IMR-90 (cell line): ENCODE measurements at regions not wholly inside any gene's neighbourhood (a gene's known extent, or its start where the extent isn't known, plus 50 kb on each side); places are given as distances from the start of the nearest gene placed in this dataset.

Source experiments
- ATAC-seq: fragments of 200-7000 bp; cut with Tn5 transposase; 2 replicates; pipeline ENCODE4 v1.9.1; 2020; ENCODE audit warnings: low read depth, mild to moderate bottlenecking, moderate library complexity
- BruUV-seq: library from RNA; stranded (reverse); fragments of 400-500 nt; replicated peaks from 2 replicates; lab custom pipeline; 2021; lab: Mats Ljungman, UMichigan
- CTCF ChIA-PET: fragments of 300-600 bp; formaldehyde crosslinking; extraction: SDS; loops from one replicate; lab custom pipeline; 2021; ENCODE audit warnings: antibody characterized with exemption; lab: Yijun Ruan, JAX
- POLR2A ChIA-PET: fragments of 300-600 bp; sonication (Branson Sonifier 250); formaldehyde crosslinking; loops from one replicate; lab custom pipeline; 2022; ENCODE audit warnings: antibody characterized with exemption; ENCODE audit not compliant: unreplicated experiment; lab: Charles Lee
- DNase-seq: peaks from one replicate; pipeline ENCODE4 v3.0.0; 2013
- H2AFZ ChIP-seq: replicated peaks from 2 replicates; pipeline ENCODE3; 2013; ENCODE audit warnings: low read length, mild to moderate bottlenecking; ENCODE audit not compliant: poor library complexity
- H2AK5ac ChIP-seq: 2 replicates; pipeline ENCODE4 v1.6.1; 2013; ENCODE audit warnings: low read depth, low read length, inconsistent platforms
- H2AK9ac ChIP-seq: replicated peaks from 2 replicates; pipeline ENCODE3; 2013; ENCODE audit warnings: mild to moderate bottlenecking, low read depth, low read length, moderate library complexity; ENCODE audit not compliant: poor library complexity
- H2BK120ac ChIP-seq: 2 replicates; pipeline ENCODE4 v1.6.1; 2013; ENCODE audit warnings: low read depth, low read length, inconsistent platforms
- H2BK15ac ChIP-seq: 3 replicates; pipeline ENCODE4 v1.6.1; 2013; ENCODE audit warnings: low read depth, low read length, inconsistent platforms
- H2BK20ac ChIP-seq: 2 replicates; pipeline ENCODE4 v1.6.1; 2013; ENCODE audit warnings: low read depth, mild to moderate bottlenecking, inconsistent platforms, low read length, moderate library complexity
- H2BK5ac ChIP-seq: 2 replicates; pipeline ENCODE4 v1.6.1; 2013; ENCODE audit warnings: mild to moderate bottlenecking, low read depth, low read length, inconsistent platforms; ENCODE audit not compliant: poor library complexity, severe bottlenecking
- H3K14ac ChIP-seq: replicated peaks from 2 replicates; pipeline ENCODE4 v1.6.1; 2013; ENCODE audit warnings: low read depth, low read length, inconsistent platforms
- H3K18ac ChIP-seq: 2 replicates; pipeline ENCODE4 v1.6.1; 2013; ENCODE audit warnings: low read depth, low read length, control low read depth
- H3K23ac ChIP-seq: 2 replicates; pipeline ENCODE4 v1.6.1; 2013; ENCODE audit warnings: low read depth, low read length, inconsistent platforms
- H3K27ac ChIP-seq: 2 replicates; pipeline ENCODE4 v1.5.1; 2013; ENCODE audit warnings: mild to moderate bottlenecking, control low read depth, low read length; ENCODE audit not compliant: insufficient read depth
- H3K27me3 ChIP-seq: 2 replicates; pipeline ENCODE4 v1.6.1; 2013; ENCODE audit warnings: low read length; ENCODE audit not compliant: control insufficient read depth, insufficient read depth
- H3K36me3 ChIP-seq: 2 replicates; pipeline ENCODE4 v1.6.1; 2013; ENCODE audit warnings: low read length, mixed read lengths; ENCODE audit not compliant: control insufficient read depth, insufficient read depth
- H3K4ac ChIP-seq: 2 replicates; pipeline ENCODE4 v1.6.1; 2013; ENCODE audit warnings: low read depth, low read length, inconsistent platforms
- H3K4me1 ChIP-seq: 2 replicates; pipeline ENCODE4 v1.6.1; 2013; ENCODE audit warnings: low read length, mixed read lengths; ENCODE audit not compliant: control insufficient read depth, insufficient read depth
- H3K4me2 ChIP-seq: 2 replicates; pipeline ENCODE4 v1.6.1; 2013; ENCODE audit warnings: low read depth, mild to moderate bottlenecking, control low read depth, low read length, moderate library complexity
- H3K4me3 ChIP-seq: 2 replicates; pipeline ENCODE4 v1.5.1; 2013; ENCODE audit warnings: low read depth, mild to moderate bottlenecking, control low read depth, low read length, moderate library complexity; ENCODE audit not compliant: insufficient read depth
- H3K56ac ChIP-seq: 2 replicates; pipeline ENCODE4 v1.6.1; 2013; ENCODE audit warnings: low read length, inconsistent platforms; ENCODE audit not compliant: insufficient read depth; ENCODE audit errors: extremely low read depth
- H3K79me1 ChIP-seq, 2 experiments: 2 replicates each; pipeline ENCODE4 v1.6.1; 2013; ENCODE audit warnings: low read length in 2 of 2, inconsistent platforms in 1 of 2, low read depth in 1 of 2
- H3K9ac ChIP-seq: 2 replicates; pipeline ENCODE4 v1.6.1; 2013; ENCODE audit warnings: low read depth, low read length, control low read depth
- H3K9me1 ChIP-seq: 2 replicates; pipeline ENCODE4 v1.6.1; 2013; ENCODE audit warnings: low read length, inconsistent platforms; ENCODE audit not compliant: insufficient read depth
- H3K9me3 ChIP-seq: 2 replicates; pipeline ENCODE4 v1.6.1; 2013; ENCODE audit warnings: low read length; ENCODE audit not compliant: control insufficient read depth, insufficient read depth
- H4K20me1 ChIP-seq: 2 replicates; pipeline ENCODE4 v1.6.1; 2013; ENCODE audit warnings: low read length, inconsistent platforms; ENCODE audit not compliant: insufficient read depth
- H4K5ac ChIP-seq: 2 replicates; pipeline ENCODE4 v1.6.1; 2013; ENCODE audit warnings: mild to moderate bottlenecking, low read depth, low read length, control low read depth
- H4K8ac ChIP-seq, 2 experiments: 2 replicates each; pipeline ENCODE4 v1.6.1; 2013; ENCODE audit warnings: low read depth in 2 of 2, low read length in 2 of 2, control low read depth in 1 of 2, inconsistent platforms in 1 of 2
- H4K91ac ChIP-seq: 2 replicates; pipeline ENCODE4 v1.6.1; 2013; ENCODE audit warnings: low read depth, low read length, inconsistent platforms; ENCODE audit not compliant: insufficient read depth
- BHLHE40 ChIP-seq: fragments of 150-350 bp; IDR thresholded peaks from 2 replicates; pipeline ENCODE4 v1.6.1; 2016; ENCODE audit warnings: mild to moderate bottlenecking, low read depth, low read length
- CEBPB ChIP-seq: IDR thresholded peaks from 2 replicates; pipeline ENCODE4 v1.6.1; 2012; ENCODE audit warnings: low read depth, low read length, improper control_type of control experiment
- CHD1 ChIP-seq: IDR thresholded peaks from 2 replicates; pipeline ENCODE4 v1.6.1; 2012; ENCODE audit warnings: low read depth, low read length, improper control_type of control experiment
- CTCF ChIP-seq: conservative IDR thresholded peaks from 2 replicates; pipeline ENCODE4 v1.5.1; 2012; ENCODE audit warnings: mild to moderate bottlenecking, low read depth, low read length, improper control_type of control experiment
- ELK1 ChIP-seq: fragments of 150-350 bp; IDR thresholded peaks from 2 replicates; pipeline ENCODE4 v1.6.1; 2016; ENCODE audit warnings: low read depth, mild to moderate bottlenecking, low read length, moderate library complexity, borderline replicate concordance
- FOS ChIP-seq: fragments of 150-350 bp; IDR thresholded peaks from 2 replicates; pipeline ENCODE4 v1.6.1; 2016; ENCODE audit warnings: low read depth, low read length
- MAFK ChIP-seq: IDR thresholded peaks from 2 replicates; pipeline ENCODE4 v1.6.1; 2012; ENCODE audit warnings: low read depth, low read length, improper control_type of control experiment
- MAZ ChIP-seq: IDR thresholded peaks from 2 replicates; pipeline ENCODE4 v1.6.1; 2012; ENCODE audit warnings: low read depth, mild to moderate bottlenecking, low read length, improper control_type of control experiment, moderate library complexity, borderline replicate concordance
- MXI1 ChIP-seq: IDR thresholded peaks from 2 replicates; pipeline ENCODE4 v1.6.1; 2012; ENCODE audit warnings: low read depth, mild to moderate bottlenecking, low read length, moderate library complexity, borderline replicate concordance
- NFE2L2 ChIP-seq: fragments of 150-350 bp; IDR thresholded peaks from 2 replicates; pipeline ENCODE4 v1.6.1; 2016; ENCODE audit warnings: low read depth, mild to moderate bottlenecking, low read length
- POLR2A ChIP-seq: IDR thresholded peaks from 2 replicates; pipeline ENCODE4 v1.6.1; 2012; ENCODE audit warnings: mild to moderate bottlenecking, low read depth, low read length
- RAD21 ChIP-seq: IDR thresholded peaks from 2 replicates; pipeline ENCODE4 v1.6.1; 2012; ENCODE audit warnings: low read length, improper control_type of control experiment
- RCOR1 ChIP-seq: IDR thresholded peaks from 2 replicates; pipeline ENCODE4 v1.6.1; 2012; ENCODE audit warnings: mild to moderate bottlenecking, low read length, improper control_type of control experiment; ENCODE audit not compliant: insufficient replicate concordance
- RFX5 ChIP-seq: IDR thresholded peaks from 2 replicates; pipeline ENCODE4 v1.8.0; 2012; ENCODE audit warnings: low read depth, mild to moderate bottlenecking, low read length, moderate library complexity
- SMC3 ChIP-seq: fragments of 150-350 bp; IDR thresholded peaks from 2 replicates; pipeline ENCODE4 v1.6.1; 2016; ENCODE audit warnings: low read depth, mild to moderate bottlenecking, antibody characterized with exemption, low read length, moderate library complexity
- USF2 ChIP-seq: fragments of 150-350 bp; IDR thresholded peaks from 2 replicates; pipeline ENCODE4 v1.6.1; 2017; ENCODE audit warnings: mild to moderate bottlenecking, antibody characterized with exemption, low read length, low read depth
- dilution Hi-C: fragments of 300-500 bp; cut with HindIII; formaldehyde crosslinking; loops from one replicate; pipeline ENCODE4 v1.14.3; 2018; ENCODE audit warnings: low sequenced_read_pairs; ENCODE audit not compliant: unreplicated experiment
- in situ Hi-C: fragments of 300-500 bp; cut with MboI; formaldehyde crosslinking; loops from 3 replicates; pipeline ENCODE4 v1.14.3; 2019; ENCODE audit warnings: low sequenced_read_pairs, inconsistent platforms, mixed read lengths
- intact Hi-C: fragments of 100-400 bp; cut with micrococcal nuclease; formaldehyde crosslinking; loops from 2 replicates; pipeline ENCODE4 v1.10.0; 2022

GRCh38 chr6:167454003-167454402, 129.1 kb downstream of the TTLL2 start:
- Histone ChIP-seq H4K5ac (no peak overlapping the region), H3K27ac (no peak overlapping the region), H2AK5ac (no peak overlapping the region), H3K27me3 (no peaks in the 10 kb centered on the region), H3K4ac (no peak overlapping the region), H2AK9ac (no peak overlapping the region), H4K20me1 (no peaks in the 10 kb centered on the region), H3K4me1 (no peaks in the 10 kb centered on the region), H3K36me3 (no peaks in the 10 kb centered on the region), H3K23ac (no peak overlapping the region), H2BK20ac (no peak overlapping the region), H3K79me1 (no peaks in the 10 kb centered on the region), H3K9me1 (no peaks in the 10 kb centered on the region), H4K8ac (no peak overlapping the region), H4K91ac (no peak overlapping the region), H2AFZ (no peak overlapping the region), H3K18ac (no peak overlapping the region), H3K9ac (no peak overlapping the region), H3K4me3 (no peak overlapping the region), H2BK120ac (no peak overlapping the region), H3K9me3 (peaks cover 22% of the 10 kb centered on the region), H2BK5ac (no peak overlapping the region), H3K56ac (no peak overlapping the region), H3K4me2 (no peak overlapping the region), H3K14ac (no peak overlapping the region), H2BK15ac (no peak overlapping the region)
- CTCF ChIA-PET, result no interaction called here
- intact Hi-C loops (no loop called here), in situ Hi-C loops (no loop called here), dilution Hi-C loops (no loop called here)
- POLR2A ChIA-PET, result no interaction called here
- ATAC-seq (no peak), DNase-seq (no peak)
- no peak for TF ChIP-seq CHD1
- TF ChIP-seq BHLHE40, result no peak
- no peak for TF ChIP-seq CTCF
- no peak for TF ChIP-seq FOS
- no peak for TF ChIP-seq RCOR1
- TF ChIP-seq NFE2L2, result no peak
- TF ChIP-seq POLR2A, result no peak
- TF ChIP-seq MXI1, result no peak
- no peak for TF ChIP-seq RFX5
- TF ChIP-seq MAFK, result no peak
- no peak for TF ChIP-seq USF2
- TF ChIP-seq MAZ, result no peak
- no peak for TF ChIP-seq RAD21
- TF ChIP-seq ELK1, result no peak
- TF ChIP-seq SMC3, result no peak
- TF ChIP-seq CEBPB, result no peak
- BruUV-seq, result no TSS peak
